GM12873 (cell line): ENCODE measurements at regions not wholly inside any gene's neighbourhood (a gene's known extent, or its start where the extent isn't known, plus 50 kb on each side); places are given as distances from the start of the nearest gene placed in this dataset.

Experiments
- CTCF ChIP-seq: IDR thresholded peaks from 2 replicates; pipeline ENCODE4 v1.5.1; 2012; ENCODE audit warnings: low read depth, mild to moderate bottlenecking, moderate library complexity, low read length, control low read depth; ENCODE audit not compliant: insufficient read depth; ENCODE audit errors: missing control alignments

GRCh38 chr9:93801581-93802284, 153.4 kb downstream of the BARX1 start:
- TF ChIP-seq CTCF, result no peak

GRCh38 chr9:93801120-93801519, 154.0 kb downstream of the BARX1 start:
- TF ChIP-seq CTCF, result no peak

GRCh38 chr9:93792358-93792757, 162.8 kb downstream of the BARX1 start:
- TF ChIP-seq CTCF, result no peak

- no peak for TF ChIP-seq CTCF
Observed at GRCh38 chr9:93786204-93786603, 169.0 kb downstream of the BARX1 start.

GRCh38 chr9:93776873-93777272, 178.3 kb downstream of the BARX1 start:
- no peak for TF ChIP-seq CTCF

- no peak for TF ChIP-seq CTCF
Observed at GRCh38 chr9:93776256-93776655, 178.9 kb downstream of the BARX1 start.

GRCh38 chr9:93774331-93775102, 180.6 kb downstream of the BARX1 start:
- no peak for TF ChIP-seq CTCF
